ENCODE measurements at regions not wholly inside any gene's neighbourhood (a gene's known extent, or its start where the extent isn't known, plus 50 kb on each side); places are given as distances from the start of the nearest gene placed in this dataset.

DNA sequence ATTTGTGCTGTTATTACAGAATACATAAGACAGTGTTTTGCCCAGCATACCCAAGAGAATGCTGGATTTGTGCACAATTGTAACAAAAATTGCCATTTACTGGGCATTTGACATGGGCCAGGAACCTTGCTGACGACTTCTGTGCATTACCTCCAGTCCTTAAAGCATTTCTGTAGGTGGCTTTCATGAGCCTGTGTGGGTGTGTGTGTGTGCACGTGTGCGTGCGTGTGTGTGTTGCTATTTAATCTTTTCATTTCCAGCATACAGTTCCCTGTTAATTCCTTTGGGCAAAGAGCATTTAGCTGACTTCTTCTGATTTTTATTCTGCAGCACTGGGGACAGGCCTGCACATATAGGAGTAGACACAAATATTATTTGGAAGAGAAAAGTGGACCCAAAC, 134.4 kb downstream of the CYLD start:
- peaks cover 0 to 4% (median 0%) of the 10 kb centered on the region in 4 donors for H3K9me3 ChIP-seq
- no peaks in the 10 kb centered on the region for H3K4me1 ChIP-seq
- no peaks in the 10 kb centered on the region for H3K36me3 ChIP-seq
- DNase-seq (no peak), ATAC-seq (ENCODE audit: low FRiP score in 2 of 2) (no peak)
- TF ChIP-seq EP300 (IDR thresholded peaks at IDR 0.05): no peak
- no peak for TF ChIP-seq POLR2AphosphoS5 (IDR thresholded peaks at IDR 0.05)
- TF ChIP-seq POLR2A (IDR thresholded peaks at IDR 0.05): no peak
- TF ChIP-seq, protein P1, sequence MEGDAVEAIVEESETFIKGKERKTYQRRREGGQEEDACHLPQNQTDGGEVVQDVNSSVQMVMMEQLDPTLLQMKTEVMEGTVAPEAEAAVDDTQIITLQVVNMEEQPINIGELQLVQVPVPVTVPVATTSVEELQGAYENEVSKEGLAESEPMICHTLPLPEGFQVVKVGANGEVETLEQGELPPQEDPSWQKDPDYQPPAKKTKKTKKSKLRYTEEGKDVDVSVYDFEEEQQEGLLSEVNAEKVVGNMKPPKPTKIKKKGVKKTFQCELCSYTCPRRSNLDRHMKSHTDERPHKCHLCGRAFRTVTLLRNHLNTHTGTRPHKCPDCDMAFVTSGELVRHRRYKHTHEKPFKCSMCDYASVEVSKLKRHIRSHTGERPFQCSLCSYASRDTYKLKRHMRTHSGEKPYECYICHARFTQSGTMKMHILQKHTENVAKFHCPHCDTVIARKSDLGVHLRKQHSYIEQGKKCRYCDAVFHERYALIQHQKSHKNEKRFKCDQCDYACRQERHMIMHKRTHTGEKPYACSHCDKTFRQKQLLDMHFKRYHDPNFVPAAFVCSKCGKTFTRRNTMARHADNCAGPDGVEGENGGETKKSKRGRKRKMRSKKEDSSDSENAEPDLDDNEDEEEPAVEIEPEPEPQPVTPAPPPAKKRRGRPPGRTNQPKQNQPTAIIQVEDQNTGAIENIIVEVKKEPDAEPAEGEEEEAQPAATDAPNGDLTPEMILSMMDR (IDR thresholded peaks at IDR 0.05): no peak
- no peak overlapping the region for H3K4me3 ChIP-seq
- 84 to 91% methylated on average over 4 of the region's 4 CpGs for WGBS, 2 donors
- no peak overlapping the region for H3K27ac ChIP-seq
- no peaks in the 10 kb centered on the region for H3K27me3 ChIP-seq

DNA sequence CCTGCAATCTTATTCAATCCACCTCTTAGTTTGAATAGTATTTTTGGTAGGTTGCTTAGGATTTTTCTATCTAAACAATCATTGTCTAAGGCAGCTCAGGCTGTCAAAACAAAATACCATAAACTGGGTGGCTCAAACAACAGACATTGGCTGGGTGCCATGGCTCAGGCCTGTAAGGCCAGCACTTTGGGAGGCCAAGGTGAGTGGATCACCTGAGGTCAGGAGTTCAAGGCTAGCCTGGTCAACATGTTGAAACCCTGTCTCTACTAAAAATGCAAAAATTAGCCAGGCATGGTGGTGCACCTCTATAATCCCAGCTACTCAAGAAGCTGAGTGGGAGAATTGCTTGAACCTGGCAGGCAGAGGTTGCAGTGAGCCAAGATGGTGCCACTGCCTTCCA, 126.7 kb downstream of the CYLD start:
- DNase-seq (no peak), ATAC-seq (ENCODE audit: low FRiP score in 2 of 2) (no peak)
- Histone ChIP-seq H3K27ac (no peak overlapping the region), H3K4me1 (no peaks in the 10 kb centered on the region), H3K9me3 (peaks cover 0 to 4% (median 0%) of the 10 kb centered on the region in 4 donors), H3K4me3 (no peak overlapping the region), H3K36me3 (no peaks in the 10 kb centered on the region), H3K27me3 (no peaks in the 10 kb centered on the region)
- TF ChIP-seq POLR2AphosphoS5 (IDR thresholded peaks at IDR 0.05): no peak
- no peak for TF ChIP-seq EP300 (IDR thresholded peaks at IDR 0.05)
- TF ChIP-seq, protein P1 (IDR thresholded peaks at IDR 0.05): no peak
- no peak for TF ChIP-seq POLR2A (IDR thresholded peaks at IDR 0.05)

GRCh38 chr16:50866806-50867205, 124.9 kb downstream of the CYLD start:
- ATAC-seq (ENCODE audit: low FRiP score in 2 of 2) (no peak), DNase-seq (no peak)
- 89 to 96% methylated on average over 2 of the region's 2 CpGs for WGBS, 2 donors
- H3K27me3 ChIP-seq: no peaks in the 10 kb centered on the region
- no peaks in the 10 kb centered on the region for H3K36me3 ChIP-seq
- no peak for TF ChIP-seq POLR2AphosphoS5 (IDR thresholded peaks at IDR 0.05)
- TF ChIP-seq POLR2A (IDR thresholded peaks at IDR 0.05): no peak
- TF ChIP-seq, protein P1 (IDR thresholded peaks at IDR 0.05): no peak
- TF ChIP-seq EP300 (IDR thresholded peaks at IDR 0.05): no peak
- H3K4me1 ChIP-seq: no peaks in the 10 kb centered on the region
- no peak overlapping the region for H3K4me3 ChIP-seq
- no peaks in the 10 kb centered on the region for H3K9me3 ChIP-seq
- no peak overlapping the region for H3K27ac ChIP-seq

DNA sequence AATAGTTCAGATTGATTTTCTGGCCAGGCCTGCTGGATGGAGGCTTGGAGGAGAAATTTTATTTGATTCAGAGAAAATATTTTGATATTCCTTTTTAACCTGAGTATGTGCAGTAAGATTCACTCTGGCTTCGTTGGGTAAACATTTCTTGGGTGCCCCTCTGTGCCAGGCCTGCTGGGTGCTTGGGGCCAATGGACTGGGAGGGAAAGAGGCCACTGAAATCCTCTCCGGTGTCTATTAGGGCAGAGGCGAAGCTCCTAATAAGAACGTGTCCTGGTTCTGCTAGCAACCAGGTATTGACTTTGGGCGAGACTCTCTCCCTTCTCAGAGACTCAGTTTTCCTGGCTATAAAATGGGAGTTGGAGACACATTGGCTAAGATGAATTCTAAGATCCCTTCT, 122.5 kb downstream of the CYLD start:
- no peak for ATAC-seq (ENCODE audit: low FRiP score in 2 of 2)
- WGBS, 2 donors: 74 to 83% methylated on average over 5 of the region's 5 CpGs
- Histone ChIP-seq H3K27me3 (no peaks in the 10 kb centered on the region), H3K27ac (no peak overlapping the region), H3K9me3 (no peaks in the 10 kb centered on the region), H3K4me1 (no peaks in the 10 kb centered on the region), H3K36me3 (no peaks in the 10 kb centered on the region), H3K4me3 (no peak overlapping the region)
- TF ChIP-seq POLR2AphosphoS5 (IDR thresholded peaks at IDR 0.05): no peak
- no peak for TF ChIP-seq EP300 (IDR thresholded peaks at IDR 0.05)
- TF ChIP-seq POLR2A (IDR thresholded peaks at IDR 0.05): no peak
- TF ChIP-seq, protein P1 (IDR thresholded peaks at IDR 0.05): no peak
- no peak for DNase-seq

DNA sequence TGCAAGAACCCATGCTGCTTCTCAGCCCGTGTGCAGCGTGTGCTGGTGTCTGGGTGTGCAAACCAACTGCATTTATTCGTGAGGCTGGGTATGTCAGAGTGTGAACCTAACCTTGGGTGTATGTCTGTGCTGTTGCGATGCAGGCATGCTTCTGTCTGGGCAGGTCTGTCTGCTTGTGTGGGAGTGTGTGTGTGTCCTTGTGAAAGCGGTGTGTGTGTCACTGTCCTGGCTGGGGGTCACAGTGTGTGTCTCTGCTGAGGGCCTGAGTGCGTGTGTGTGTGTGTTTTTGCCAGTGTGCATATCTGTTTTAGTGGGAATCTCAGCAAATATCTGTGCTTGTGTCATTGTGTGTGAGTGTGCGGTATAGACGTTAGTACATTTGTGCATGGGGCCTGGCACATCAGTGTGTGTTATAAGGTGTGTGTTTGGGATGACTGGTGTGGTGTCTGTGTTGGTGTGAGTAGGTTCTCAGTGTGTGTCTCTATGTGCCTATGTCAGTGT, 121.8 kb downstream of the CYLD start:
- no peaks in the 10 kb centered on the region for H3K4me1 ChIP-seq
- H3K9me3 ChIP-seq: no peaks in the 10 kb centered on the region
- H3K27me3 ChIP-seq: no peaks in the 10 kb centered on the region
- DNase-seq (no peak), ATAC-seq (ENCODE audit: low FRiP score in 2 of 2) (no peak)
- H3K27ac ChIP-seq: no peak overlapping the region
- no peak overlapping the region for H3K4me3 ChIP-seq
- H3K36me3 ChIP-seq: no peaks in the 10 kb centered on the region
- WGBS, 2 donors: 90% methylated on average over 7 to 8 of the region's 8 CpGs
- TF ChIP-seq EP300 (IDR thresholded peaks at IDR 0.05) (no peak), POLR2AphosphoS5 (IDR thresholded peaks at IDR 0.05) (no peak), POLR2A (IDR thresholded peaks at IDR 0.05) (no peak)
- TF ChIP-seq, protein P1 (IDR thresholded peaks at IDR 0.05): no peak
